A673 (cell line): ENCODE measurements at regions not wholly inside any gene's neighbourhood (a gene's known extent, or its start where the extent isn't known, plus 50 kb on each side); places are given as distances from the start of the nearest gene placed in this dataset.

Experiments
- BruUV-seq: library from RNA; stranded (reverse); fragments of 400-500 nt; replicated peaks from 2 replicates; lab custom pipeline; 2021; lab: Mats Ljungman, UMichigan
- CTCF ChIA-PET: fragments of 300-600 bp; sonication (Branson Sonifier 250); formaldehyde crosslinking; loops from one replicate; lab custom pipeline; 2022; ENCODE audit warnings: antibody characterized with exemption; lab: Charles Lee
- POLR2A ChIA-PET: fragments of 300-600 bp; sonication (Branson Sonifier 250); formaldehyde crosslinking; loops from one replicate; lab custom pipeline; 2022; ENCODE audit warnings: antibody characterized with exemption; ENCODE audit not compliant: low non-redundant PET; lab: Charles Lee
- DNase-seq: peaks from one replicate; pipeline ENCODE4 v3.0.0-alpha.2; 2015; ENCODE audit warnings: low spot score
- H3K27ac ChIP-seq: fragments of 200-600 bp; sonication (generic); 2 replicates; pipeline ENCODE4 v1.5.1; 2016; ENCODE audit warnings: mixed run types, low read depth, mild to moderate bottlenecking, mixed read lengths, antibody characterized with exemption, low read length; ENCODE audit not compliant: poor library complexity, severe bottlenecking
- H3K27me3 ChIP-seq: fragments of 200-600 bp; sonication (generic); replicated peaks from 2 replicates; pipeline ENCODE4 v1.6.1; 2017; ENCODE audit warnings: mixed run types, low read depth, mild to moderate bottlenecking, mixed read lengths, antibody characterized with exemption, low read length; ENCODE audit not compliant: insufficient read depth, poor library complexity
- H3K36me3 ChIP-seq: fragments of 200-600 bp; sonication (generic); 2 replicates; pipeline ENCODE4 v1.6.1; 2016; ENCODE audit warnings: mixed run types, mild to moderate bottlenecking, mixed read lengths, antibody characterized with exemption, low read length; ENCODE audit not compliant: insufficient read depth, poor library complexity, severe bottlenecking
- H3K4me1 ChIP-seq: fragments of 200-600 bp; sonication (generic); 2 replicates; pipeline ENCODE4 v1.6.1; 2017; ENCODE audit warnings: mixed run types, mild to moderate bottlenecking, mixed read lengths, antibody characterized with exemption, low read length; ENCODE audit not compliant: insufficient read depth, poor library complexity, severe bottlenecking
- H3K4me3 ChIP-seq: fragments of 200-600 bp; sonication (generic); 2 replicates; pipeline ENCODE4 v1.5.1; 2016; ENCODE audit warnings: low read depth, mixed run types, mild to moderate bottlenecking, mixed read lengths, low read length; ENCODE audit not compliant: poor library complexity, severe bottlenecking
- H3K9me3 ChIP-seq: fragments of 200-600 bp; sonication (generic); 2 replicates; pipeline ENCODE4 v1.6.1; 2016; ENCODE audit warnings: mixed run types, low read depth, mild to moderate bottlenecking, mixed read lengths, antibody characterized with exemption, low read length; ENCODE audit not compliant: poor library complexity, severe bottlenecking
- EZH2 ChIP-seq: fragments of 200-600 bp; sonication (generic); IDR thresholded peaks from 2 replicates; pipeline ENCODE4 v1.6.1; 2017; ENCODE audit warnings: borderline replicate concordance, low read depth, mild to moderate bottlenecking, mixed read lengths, antibody characterized with exemption, low read length; ENCODE audit not compliant: poor library complexity, severe bottlenecking
- intact Hi-C: fragments of 100-400 bp; cut with micrococcal nuclease; formaldehyde crosslinking; loops from one replicate; pipeline ENCODE4 v1.10.0; 2022; ENCODE audit not compliant: unreplicated experiment
- TF ChIP-seq, protein P1 (sequence below): fragments of 300-800, 200-600 bp; sonication (generic); conservative IDR thresholded peaks from 2 replicates; pipeline ENCODE4 v1.5.1; 2017; ENCODE audit warnings: low read depth, mild to moderate bottlenecking, antibody characterized with exemption, low read length, moderate library complexity, mixed read lengths

DNA sequence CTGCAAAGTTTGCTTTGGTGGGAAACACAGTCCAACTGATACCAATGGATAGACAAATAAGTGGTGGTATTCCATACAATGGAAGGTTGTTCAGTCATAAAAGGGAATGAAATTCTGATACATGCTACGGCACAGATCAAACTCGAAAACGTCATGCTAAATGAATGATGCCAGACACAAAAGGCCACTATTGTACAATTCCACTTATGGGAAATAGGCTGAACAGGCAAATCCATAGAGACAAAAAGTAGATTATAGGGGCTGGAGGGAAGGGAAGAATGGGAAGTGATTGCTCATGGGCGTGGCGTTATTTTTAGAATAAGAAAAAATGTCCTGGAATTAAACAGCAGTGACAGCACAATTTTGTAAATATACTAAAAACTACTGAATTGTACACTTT is 66.0 kb upstream of the FOXK1 start:
- ChIA-PET CTCF (no interaction called here), POLR2A (no interaction called here)
- intact Hi-C loops = loop anchor here (10.0 kb wide), 1 partner anchor 469 kb away; no protein-coding TSS in a partner anchor
- Histone ChIP-seq H3K36me3 (no peaks in the 10 kb centered on the region), H3K4me3 (no peak overlapping the region), H3K27me3 (no peaks in the 10 kb centered on the region), H3K27ac (no peak overlapping the region), H3K9me3 (no peaks in the 10 kb centered on the region), H3K4me1 (peaks cover 12% of the 10 kb centered on the region)
- no TSS peak for BruUV-seq
- no peak for DNase-seq
- no peak for TF ChIP-seq EZH2
- TF ChIP-seq, protein P1, sequence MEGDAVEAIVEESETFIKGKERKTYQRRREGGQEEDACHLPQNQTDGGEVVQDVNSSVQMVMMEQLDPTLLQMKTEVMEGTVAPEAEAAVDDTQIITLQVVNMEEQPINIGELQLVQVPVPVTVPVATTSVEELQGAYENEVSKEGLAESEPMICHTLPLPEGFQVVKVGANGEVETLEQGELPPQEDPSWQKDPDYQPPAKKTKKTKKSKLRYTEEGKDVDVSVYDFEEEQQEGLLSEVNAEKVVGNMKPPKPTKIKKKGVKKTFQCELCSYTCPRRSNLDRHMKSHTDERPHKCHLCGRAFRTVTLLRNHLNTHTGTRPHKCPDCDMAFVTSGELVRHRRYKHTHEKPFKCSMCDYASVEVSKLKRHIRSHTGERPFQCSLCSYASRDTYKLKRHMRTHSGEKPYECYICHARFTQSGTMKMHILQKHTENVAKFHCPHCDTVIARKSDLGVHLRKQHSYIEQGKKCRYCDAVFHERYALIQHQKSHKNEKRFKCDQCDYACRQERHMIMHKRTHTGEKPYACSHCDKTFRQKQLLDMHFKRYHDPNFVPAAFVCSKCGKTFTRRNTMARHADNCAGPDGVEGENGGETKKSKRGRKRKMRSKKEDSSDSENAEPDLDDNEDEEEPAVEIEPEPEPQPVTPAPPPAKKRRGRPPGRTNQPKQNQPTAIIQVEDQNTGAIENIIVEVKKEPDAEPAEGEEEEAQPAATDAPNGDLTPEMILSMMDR = no peak

DNA sequence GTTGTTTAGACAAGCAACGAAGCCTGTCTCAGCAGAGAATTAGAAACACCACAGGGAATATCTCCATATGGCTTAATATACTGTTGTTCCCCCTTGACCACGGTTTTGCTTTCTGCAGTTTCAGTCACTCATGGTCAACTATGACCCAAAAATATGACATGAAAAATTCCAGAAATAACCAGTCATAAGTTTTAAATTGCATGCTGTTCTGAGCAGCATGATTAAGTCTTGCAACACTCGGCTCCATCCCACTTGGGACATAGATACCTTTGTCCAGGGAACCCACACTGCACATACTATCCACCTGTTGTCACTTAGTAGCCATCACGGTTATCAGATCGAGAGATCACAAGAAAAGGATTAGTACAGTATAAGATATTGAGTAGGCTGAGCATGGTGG is 60.7 kb upstream of the FOXK1 start:
- H3K36me3 ChIP-seq = no peaks in the 10 kb centered on the region
- H3K4me3 ChIP-seq = no peak overlapping the region
- no TSS peak for BruUV-seq
- no peak for TF ChIP-seq EZH2
- TF ChIP-seq, protein P1 = no peak
- no peak for DNase-seq
- no peak overlapping the region for H3K27ac ChIP-seq
- ChIA-PET CTCF (no interaction called here), POLR2A (no interaction called here)
- intact Hi-C loops = no loop called here
- H3K27me3 ChIP-seq = no peaks in the 10 kb centered on the region
- H3K4me1 ChIP-seq = no peaks in the 10 kb centered on the region
- H3K9me3 ChIP-seq = no peaks in the 10 kb centered on the region

DNA sequence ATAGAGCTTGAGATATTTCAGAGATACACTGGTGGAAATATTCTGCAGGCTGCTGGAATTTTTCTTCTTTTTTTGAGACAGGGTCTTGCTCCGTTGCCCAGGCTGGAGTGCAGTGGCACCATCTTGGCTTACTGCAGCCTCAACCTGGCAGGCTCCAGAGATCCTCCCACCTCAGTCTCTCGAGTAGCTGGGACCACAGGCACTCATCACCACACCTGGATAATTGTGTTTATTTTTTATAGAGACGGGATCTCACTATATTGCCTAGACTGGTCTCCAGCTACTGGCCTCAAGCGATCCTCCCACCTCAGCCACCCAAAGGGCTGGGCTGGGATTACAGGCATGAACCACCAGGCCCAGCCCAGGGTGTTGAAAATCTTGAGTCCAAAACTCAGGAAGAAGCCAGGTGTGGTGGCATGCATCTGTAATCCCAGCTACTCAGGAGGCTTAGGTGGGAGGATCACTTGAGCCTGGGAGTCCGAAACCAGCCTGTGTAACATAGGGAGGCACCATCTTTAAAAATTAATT is 55.7 kb upstream of the FOXK1 start:
- H3K9me3 ChIP-seq = no peaks in the 10 kb centered on the region
- no peaks in the 10 kb centered on the region for H3K36me3 ChIP-seq
- no peak overlapping the region for H3K27ac ChIP-seq
- no peak overlapping the region for H3K4me3 ChIP-seq
- DNase-seq = no peak
- H3K27me3 ChIP-seq = no peaks in the 10 kb centered on the region
- no peaks in the 10 kb centered on the region for H3K4me1 ChIP-seq
- TF ChIP-seq EZH2 = no peak
- TF ChIP-seq, protein P1 = no peak
- POLR2A ChIA-PET = no interaction called here
- no TSS peak for BruUV-seq
- intact Hi-C loops = loop anchor here (5.0 kb wide), 1 partner anchor 121 kb away; no protein-coding TSS in a partner anchor
- CTCF ChIA-PET = no interaction called here
